HUES64 (cell line): ENCODE measurements at regions not wholly inside any gene's neighbourhood (a gene's known extent, or its start where the extent isn't known, plus 50 kb on each side); places are given as distances from the start of the nearest gene placed in this dataset.
"Not testable (repeated sequence)": the region's sequence is repeated elsewhere in the genome, so short reads cannot be mapped to it uniquely, and the experiment has no call there.

Source experiments
- H3K27ac ChIP-seq: 2 replicates; pipeline ENCODE4 v1.7.0; 2013; ENCODE audit warnings: low read depth, low read length, inconsistent platforms
- H3K27me3 ChIP-seq: 2 replicates; pipeline ENCODE4 v1.6.1; 2013; ENCODE audit warnings: mild to moderate bottlenecking, low read length; ENCODE audit not compliant: insufficient read depth
- H3K36me3 ChIP-seq: 2 replicates; pipeline ENCODE4 v1.6.1; 2013; ENCODE audit warnings: mild to moderate bottlenecking, low read length; ENCODE audit not compliant: insufficient read depth
- H3K4me1 ChIP-seq: 2 replicates; pipeline ENCODE4 v1.6.1; 2013; ENCODE audit warnings: mild to moderate bottlenecking, low read length, moderate library complexity; ENCODE audit not compliant: insufficient read depth
- H3K4me3 ChIP-seq: 2 replicates; pipeline ENCODE4 v1.5.1; 2013; ENCODE audit warnings: mild to moderate bottlenecking, low read length, moderate library complexity
- H3K9ac ChIP-seq: 2 replicates; pipeline ENCODE4 v1.6.1; 2013; ENCODE audit warnings: mild to moderate bottlenecking, low read depth, low read length
- H3K9me3 ChIP-seq: 2 replicates; pipeline ENCODE4 v1.6.1; 2013; ENCODE audit warnings: low read depth, low read length; ENCODE audit not compliant: insufficient read depth
- WGBS: fragments of 150-250, 120-280 bp; methylation state at CpG from one replicate; pipeline ENCODE4 v1.1.7; 2013; ENCODE audit warnings: missing lambda C conversion rate; 5-methylcytosine and 5-hydroxymethylcytosine counted together

GRCh38 chr5:169531631-169532030 lies 51.9 kb upstream of the SPDL1 start:
- no peak overlapping the region for H3K9ac ChIP-seq
- no peak overlapping the region for H3K4me3 ChIP-seq
- 97% methylated on average over 4 of the region's 4 CpGs for WGBS
- H3K4me1 ChIP-seq: peaks cover 10% of the 10 kb centered on the region; the same call in 1 of the 2 replicates
- no peaks in the 10 kb centered on the region; the same call in 1 of the 2 replicates for H3K27me3 ChIP-seq
- no peaks in the 10 kb centered on the region for H3K36me3 ChIP-seq
- H3K27ac ChIP-seq: no peak overlapping the region
- no peaks in the 10 kb centered on the region for H3K9me3 ChIP-seq

GRCh38 chr5:169527863-169528262 lies 55.7 kb upstream of the SPDL1 start:
- Histone ChIP-seq H3K27ac (no peak overlapping the region), H3K27me3 (no peaks in the 10 kb centered on the region), H3K9me3 (no peaks in the 10 kb centered on the region), H3K36me3 (no peaks in the 10 kb centered on the region), H3K9ac (no peak overlapping the region), H3K4me3 (no peak overlapping the region), H3K4me1 (peaks cover 10% of the 10 kb centered on the region; the same call in 1 of the 2 replicates)

GRCh38 chr5:169527066-169527465 lies 56.5 kb upstream of the SPDL1 start:
- Histone ChIP-seq H3K4me1 (peaks cover 10% of the 10 kb centered on the region; the same call in 1 of the 2 replicates), H3K27me3 (no peaks in the 10 kb centered on the region), H3K9me3 (no peaks in the 10 kb centered on the region), H3K36me3 (no peaks in the 10 kb centered on the region), H3K9ac (no peak overlapping the region), H3K4me3 (no peak overlapping the region), H3K27ac (no peak overlapping the region)
- WGBS: 92% methylated on average over 2 of the region's 2 CpGs

DNA sequence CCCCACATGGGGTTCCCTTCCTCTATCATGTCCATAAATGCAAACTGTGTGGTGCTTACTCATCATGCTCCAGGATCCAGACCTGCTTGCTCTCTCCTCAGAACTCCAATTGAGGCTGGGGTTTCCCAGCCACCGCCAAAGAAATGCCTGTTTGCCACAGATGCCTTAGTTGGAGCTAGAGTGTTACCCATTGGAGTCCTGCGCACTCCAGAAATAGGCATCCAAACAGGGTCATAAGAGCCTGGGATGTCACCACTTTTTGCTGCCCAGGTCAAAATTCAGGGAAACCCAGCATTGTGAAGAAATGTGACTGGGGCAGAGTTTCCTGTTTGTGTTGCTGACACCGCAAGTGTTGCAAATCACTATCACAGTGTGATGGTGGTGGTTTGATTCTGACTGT lies 60.7 kb upstream of the SPDL1 start:
- H3K36me3 ChIP-seq: no peaks in the 10 kb centered on the region
- H3K9me3 ChIP-seq: no peaks in the 10 kb centered on the region
- H3K4me1 ChIP-seq: no peaks in the 10 kb centered on the region
- no peak overlapping the region for H3K9ac ChIP-seq
- no peak overlapping the region for H3K27ac ChIP-seq
- H3K27me3 ChIP-seq: no peaks in the 10 kb centered on the region
- H3K4me3 ChIP-seq: no peak overlapping the region
- 96% methylated on average over 3 of the region's 3 CpGs for WGBS

- no peaks in the 10 kb centered on the region for H3K36me3 ChIP-seq
- H3K27me3 ChIP-seq: no peaks in the 10 kb centered on the region
- H3K4me3 ChIP-seq: no peak overlapping the region
- no peaks in the 10 kb centered on the region for H3K4me1 ChIP-seq
- no peak overlapping the region for H3K9ac ChIP-seq
- WGBS: 90% methylated on average over 7 of the region's 7 CpGs
- no peak overlapping the region for H3K27ac ChIP-seq
- no peaks in the 10 kb centered on the region for H3K9me3 ChIP-seq
These were observed 62.1 kb upstream of the SPDL1 start for GRCh38 chr5:169521366-169521983.

DNA sequence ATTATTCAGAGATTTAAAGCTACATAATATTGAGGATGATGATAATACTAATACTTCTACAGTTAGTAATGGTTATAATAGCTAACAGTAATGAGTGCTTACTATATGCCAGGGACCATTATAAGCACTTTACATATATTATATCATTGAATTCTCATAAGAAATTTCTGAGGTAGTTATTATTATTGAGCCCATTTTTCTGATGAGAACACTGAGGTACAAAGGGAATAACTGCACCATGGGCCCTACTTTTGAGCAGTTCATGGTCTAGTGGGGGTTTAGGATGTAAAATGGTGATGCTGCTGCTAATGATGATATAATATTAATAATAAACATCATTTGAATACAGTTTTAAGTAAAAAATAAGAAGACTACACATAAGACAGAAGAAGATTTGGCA lies 64.2 kb upstream of the SPDL1 start:
- Histone ChIP-seq H3K27ac (no peak overlapping the region), H3K4me3 (no peak overlapping the region), H3K36me3 (no peaks in the 10 kb centered on the region), H3K9ac (no peak overlapping the region), H3K9me3 (no peaks in the 10 kb centered on the region), H3K27me3 (no peaks in the 10 kb centered on the region), H3K4me1 (no peaks in the 10 kb centered on the region)

- not testable (repeated sequence) for H3K9me3 ChIP-seq, H3K9ac ChIP-seq, H3K4me1 ChIP-seq, H3K4me3 ChIP-seq, H3K27me3 ChIP-seq, H3K36me3 ChIP-seq, H3K27ac ChIP-seq
These were observed 64.8 kb upstream of the SPDL1 start for GRCh38 chr5:169518779-169519178.

GRCh38 chr5:169512385-169512784 lies 71.2 kb upstream of the SPDL1 start:
- no peak overlapping the region for H3K27ac ChIP-seq
- H3K4me1 ChIP-seq: no peaks in the 10 kb centered on the region
- no peaks in the 10 kb centered on the region for H3K27me3 ChIP-seq
- H3K36me3 ChIP-seq: no peaks in the 10 kb centered on the region
- H3K4me3 ChIP-seq: no peak overlapping the region
- no peaks in the 10 kb centered on the region for H3K9me3 ChIP-seq
- 94% methylated on average over 4 of the region's 4 CpGs for WGBS
- no peak overlapping the region for H3K9ac ChIP-seq

DNA sequence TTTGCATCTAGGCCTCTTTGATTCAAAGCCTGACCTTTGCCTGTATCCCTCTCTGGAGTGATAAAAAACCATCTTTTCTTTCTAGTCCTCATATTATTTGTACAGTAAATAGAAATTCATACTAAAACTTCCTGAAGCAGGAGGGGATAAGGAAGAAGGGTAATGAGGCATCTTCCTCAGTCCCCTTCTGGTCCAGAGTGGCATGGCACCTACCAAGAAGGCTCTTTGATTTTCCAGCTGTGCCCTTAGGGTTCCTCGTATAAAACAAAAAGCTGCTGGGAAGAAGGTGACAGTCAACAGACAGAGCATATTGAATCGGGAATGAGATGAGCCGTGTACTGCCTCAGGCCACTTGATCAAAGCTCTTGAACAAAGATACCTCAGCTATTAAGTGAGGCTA lies 71.9 kb upstream of the SPDL1 start:
- Histone ChIP-seq H3K9ac (no peak overlapping the region), H3K9me3 (no peaks in the 10 kb centered on the region), H3K27ac (no peak overlapping the region), H3K27me3 (no peaks in the 10 kb centered on the region), H3K4me1 (no peaks in the 10 kb centered on the region), H3K36me3 (no peaks in the 10 kb centered on the region), H3K4me3 (no peak overlapping the region)
- WGBS: 77% methylated on average over 3 of the region's 3 CpGs

DNA sequence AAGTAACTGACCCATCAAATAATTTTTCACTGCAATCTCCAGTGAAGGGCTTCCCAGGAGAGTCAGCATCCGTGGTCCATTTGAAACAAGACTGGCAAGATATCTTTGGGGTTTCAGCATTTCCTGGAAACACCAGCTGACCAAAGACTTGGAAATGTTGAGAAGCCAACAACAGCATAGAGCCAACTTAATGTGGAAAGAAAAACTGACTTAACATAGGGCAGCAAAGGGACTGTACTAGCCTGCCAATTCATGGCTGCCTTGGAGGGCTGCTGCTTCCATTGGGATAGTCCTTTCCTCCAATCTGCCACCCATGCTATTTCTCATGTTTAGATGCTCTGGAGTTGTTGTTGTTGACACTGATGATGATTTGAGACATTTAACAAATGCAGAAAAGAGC lies 76.5 kb upstream of the SPDL1 start:
- no peaks in the 10 kb centered on the region for H3K9me3 ChIP-seq
- H3K9ac ChIP-seq: no peak overlapping the region
- no peak overlapping the region for H3K27ac ChIP-seq
- H3K36me3 ChIP-seq: no peaks in the 10 kb centered on the region
- H3K4me3 ChIP-seq: no peak overlapping the region
- no peaks in the 10 kb centered on the region for H3K27me3 ChIP-seq
- WGBS: 87% methylated on average over 1 of the region's 1 CpG
- no peaks in the 10 kb centered on the region for H3K4me1 ChIP-seq

GRCh38 chr5:169503886-169504285 lies 79.7 kb upstream of the SPDL1 start:
- no peak overlapping the region for H3K4me3 ChIP-seq

DNA sequence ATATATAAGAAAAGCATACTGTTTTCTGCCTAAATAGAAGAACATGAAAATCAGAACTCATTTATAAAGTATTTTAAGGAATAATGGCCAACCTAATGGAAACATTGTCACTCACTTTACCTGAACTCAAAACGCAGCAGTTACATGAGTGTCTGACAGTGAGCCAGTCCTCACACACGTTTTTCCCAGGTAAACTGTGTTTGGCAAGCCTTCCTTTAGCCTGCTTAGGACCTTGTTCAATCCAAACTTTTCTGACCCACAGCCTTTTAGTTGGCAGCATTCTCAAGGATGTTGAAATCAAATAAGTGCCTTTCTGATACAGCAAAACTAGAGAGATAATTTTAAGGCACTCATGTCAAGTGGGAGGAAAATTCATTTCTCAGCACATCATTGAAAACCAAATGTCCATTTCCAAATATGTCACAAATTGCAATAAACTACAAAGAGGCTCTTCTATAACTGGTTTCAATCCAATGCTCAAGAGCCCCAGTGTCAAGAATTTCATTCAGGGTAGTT lies 83.5 kb upstream of the SPDL1 start:
- 73% methylated on average over 2 of the region's 2 CpGs for WGBS
- H3K27me3 ChIP-seq: no peaks in the 10 kb centered on the region

More at GRCh38 chr5:169503886-169504285, 79.7 kb upstream of the SPDL1 start:
- no peaks in the 10 kb centered on the region for H3K9me3 ChIP-seq
- H3K4me1 ChIP-seq: no peaks in the 10 kb centered on the region
- no peak overlapping the region for H3K9ac ChIP-seq
- H3K36me3 ChIP-seq: no peaks in the 10 kb centered on the region
- H3K27me3 ChIP-seq: no peaks in the 10 kb centered on the region
- H3K27ac ChIP-seq: no peak overlapping the region
- WGBS: 94% methylated on average over 4 of the region's 5 CpGs

More for the DNA sequence above, 83.5 kb upstream of the SPDL1 start:
- no peak overlapping the region for H3K4me3 ChIP-seq
- no peak overlapping the region for H3K9ac ChIP-seq
- H3K9me3 ChIP-seq: no peaks in the 10 kb centered on the region
- H3K36me3 ChIP-seq: no peaks in the 10 kb centered on the region
- H3K4me1 ChIP-seq: no peaks in the 10 kb centered on the region
- no peak overlapping the region for H3K27ac ChIP-seq
